Trophoblast cell (in vitro differentiated cells and primary cell): ENCODE measurements at regions not wholly inside any gene's neighbourhood (a gene's known extent, or its start where the extent isn't known, plus 50 kb on each side); places are given as distances from the start of the nearest gene placed in this dataset.

ENCODE experiments used
- DNase-seq, 2 donors: peaks; one replicate each; pipeline ENCODE4 v3.0.0-alpha.2; 2016
- H2AFZ ChIP-seq: 2 replicates; pipeline ENCODE4 v1.6.1; 2013; ENCODE audit warnings: low read length, moderate library complexity, mild to moderate bottlenecking; ENCODE audit not compliant: insufficient read depth, poor library complexity
- H2AK5ac ChIP-seq: 2 replicates; pipeline ENCODE4 v1.6.1; 2013; ENCODE audit warnings: mild to moderate bottlenecking, low read length
- H2BK120ac ChIP-seq: 2 replicates; pipeline ENCODE4 v1.6.1; 2013; ENCODE audit warnings: low read length, mild to moderate bottlenecking, moderate library complexity; ENCODE audit not compliant: insufficient read depth, poor library complexity
- H2BK12ac ChIP-seq: 2 replicates; pipeline ENCODE4 v1.6.1; 2013; ENCODE audit warnings: mild to moderate bottlenecking, low read length, moderate library complexity
- H2BK5ac ChIP-seq: 2 replicates; pipeline ENCODE4 v1.6.1; 2013; ENCODE audit warnings: low read length, low read depth, moderate library complexity, mild to moderate bottlenecking; ENCODE audit not compliant: poor library complexity
- H3K14ac ChIP-seq: 2 replicates; pipeline ENCODE4 v1.6.1; 2013; ENCODE audit warnings: mild to moderate bottlenecking, low read length
- H3K18ac ChIP-seq: 2 replicates; pipeline ENCODE4 v1.6.1; 2013; ENCODE audit warnings: mild to moderate bottlenecking, low read length
- H3K23ac ChIP-seq: 2 replicates; pipeline ENCODE4 v1.6.1; 2013; ENCODE audit warnings: low read length
- H3K27ac ChIP-seq: 2 replicates; pipeline ENCODE4 v1.5.1; 2013; ENCODE audit warnings: low read depth, mild to moderate bottlenecking, inconsistent platforms, low read length, moderate library complexity
- H3K27me3 ChIP-seq: 2 replicates; pipeline ENCODE4 v1.6.1; 2013; ENCODE audit warnings: inconsistent platforms, mild to moderate bottlenecking, low read length, moderate library complexity; ENCODE audit not compliant: insufficient read depth
- H3K36me3 ChIP-seq, 2 experiments: 1 replicate in 1 of 2; 2 replicates in 1 of 2; pipeline ENCODE4 v1.6.1; 2013; ENCODE audit warnings: low read length in 2 of 2, mild to moderate bottlenecking in 2 of 2, moderate library complexity in 1 of 2; ENCODE audit not compliant: insufficient read depth in 2 of 2, control insufficient read depth in 1 of 2
- H3K4ac ChIP-seq: 2 replicates; pipeline ENCODE4 v1.6.1; 2013; ENCODE audit warnings: low read depth, mild to moderate bottlenecking, low read length, moderate library complexity
- H3K4me1 ChIP-seq, 2 experiments: 1 replicate in 1 of 2; 2 replicates in 1 of 2; pipeline ENCODE4 v1.6.1; 2013; ENCODE audit warnings: low read length in 2 of 2, mild to moderate bottlenecking in 2 of 2, moderate library complexity in 1 of 2; ENCODE audit not compliant: insufficient read depth in 2 of 2, control insufficient read depth in 1 of 2
- H3K4me2 ChIP-seq: 2 replicates; pipeline ENCODE4 v1.6.1; 2013; ENCODE audit warnings: inconsistent platforms, mild to moderate bottlenecking, low read length, moderate library complexity
- H3K4me3 ChIP-seq: 2 replicates; pipeline ENCODE4 v1.5.1; 2013; ENCODE audit warnings: mild to moderate bottlenecking, low read depth, low read length, inconsistent platforms
- H3K79me1 ChIP-seq: one replicate; pipeline ENCODE4 v1.6.1; 2013; ENCODE audit warnings: low read length
- H3K79me2 ChIP-seq: 2 replicates; pipeline ENCODE4 v1.6.1; 2013; ENCODE audit warnings: low read length, mild to moderate bottlenecking; ENCODE audit not compliant: control insufficient read depth, insufficient read depth, poor library complexity
- H3K9ac ChIP-seq: 2 replicates; pipeline ENCODE4 v1.6.1; 2013; ENCODE audit warnings: mild to moderate bottlenecking, low read length
- H3K9me3 ChIP-seq: 2 replicates; pipeline ENCODE4 v1.6.1; 2013; ENCODE audit warnings: low read depth, mild to moderate bottlenecking, control low read depth, inconsistent platforms, low read length; ENCODE audit not compliant: insufficient read depth
- H4K12ac ChIP-seq: 2 replicates; pipeline ENCODE4 v1.6.1; 2013; ENCODE audit warnings: low read depth, mild to moderate bottlenecking, low read length, moderate library complexity
- H4K8ac ChIP-seq: 2 replicates; pipeline ENCODE4 v1.6.1; 2013; ENCODE audit warnings: low read depth, mild to moderate bottlenecking, low read length, moderate library complexity
- H4K91ac ChIP-seq: one replicate; pipeline ENCODE4 v1.6.1; 2013; ENCODE audit warnings: low read depth, mild to moderate bottlenecking, low read length, moderate library complexity
- WGBS: extraction: QIAGEN DNeasy Blood & Tissue Kit; methylation state at CpG from one replicate; pipeline ENCODE4 v1.1.7; 2013; ENCODE audit warnings: missing lambda C conversion rate; ENCODE audit not compliant: insufficient read length, insufficient coverage; ENCODE audit errors: extremely low coverage; 5-methylcytosine and 5-hydroxymethylcytosine counted together

- WGBS, result no CpG with 5 or more reads among the region's 8 CpGs
- H3K27me3 ChIP-seq, result no peaks in the 10 kb centered on the region
- H2BK120ac ChIP-seq, result no peak overlapping the region
- H3K14ac ChIP-seq, result no peak overlapping the region
- H3K27ac ChIP-seq, result no peak overlapping the region
- no peak overlapping the region for H3K9ac ChIP-seq
- H2BK5ac ChIP-seq, result no peak overlapping the region
- no peak overlapping the region for H3K4me3 ChIP-seq
- H3K4me1 ChIP-seq, result no peaks in the 10 kb centered on the region
- H4K91ac ChIP-seq, result no peak overlapping the region
- no peak overlapping the region for H3K23ac ChIP-seq
- H4K12ac ChIP-seq, result no peak overlapping the region
- no peak overlapping the region for H4K8ac ChIP-seq
- H2AFZ ChIP-seq, result no peak overlapping the region
- no peak overlapping the region for H2AK5ac ChIP-seq
- no peak overlapping the region for H3K4me2 ChIP-seq
- no peak overlapping the region for H3K4ac ChIP-seq
- no peaks in the 10 kb centered on the region for H3K9me3 ChIP-seq
- H3K79me1 ChIP-seq, result no peaks in the 10 kb centered on the region
- no peak overlapping the region for H2BK12ac ChIP-seq
- no peaks in the 10 kb centered on the region for H3K36me3 ChIP-seq
- no peak overlapping the region for H3K18ac ChIP-seq
- peak; percentile 50 to 76 for DNase-seq
- H3K79me2 ChIP-seq, result no peaks in the 10 kb centered on the region
Observed at GRCh38 chr13:39144941-39145533, 106.8 kb downstream of the NHLRC3 start.

GRCh38 chr13:39148513-39148961, 110.3 kb downstream of the NHLRC3 start:
- H3K36me3 ChIP-seq, result no peaks in the 10 kb centered on the region
- no peak overlapping the region for H3K4me3 ChIP-seq
- H3K27me3 ChIP-seq, result no peaks in the 10 kb centered on the region
- no peak overlapping the region for H3K14ac ChIP-seq
- no peak overlapping the region for H3K23ac ChIP-seq
- no peak overlapping the region for H2BK120ac ChIP-seq
- no peak overlapping the region for H3K27ac ChIP-seq
- H3K9ac ChIP-seq, result no peak overlapping the region
- no peaks in the 10 kb centered on the region for H3K79me2 ChIP-seq
- H2BK5ac ChIP-seq, result no peak overlapping the region
- H3K18ac ChIP-seq, result no peak overlapping the region
- no CpG with 5 or more reads among the region's 5 CpGs for WGBS
- H3K4me1 ChIP-seq, result no peaks in the 10 kb centered on the region
- no peak overlapping the region for H3K4me2 ChIP-seq
- no peak overlapping the region for H4K12ac ChIP-seq
- no peaks in the 10 kb centered on the region for H3K9me3 ChIP-seq
- H2AK5ac ChIP-seq, result no peak overlapping the region
- H3K79me1 ChIP-seq, result no peaks in the 10 kb centered on the region
- no peak overlapping the region for H2BK12ac ChIP-seq
- H4K91ac ChIP-seq, result no peak overlapping the region
- DNase-seq, result peak; percentile 43 to 81
- H4K8ac ChIP-seq, result no peak overlapping the region
- H2AFZ ChIP-seq, result no peak overlapping the region
- no peak overlapping the region for H3K4ac ChIP-seq

- no CpG with 5 or more reads among the region's 5 CpGs for WGBS
- H3K4me1 ChIP-seq, result no peaks in the 10 kb centered on the region
- no peaks in the 10 kb centered on the region for H3K36me3 ChIP-seq
- no peaks in the 10 kb centered on the region for H3K79me2 ChIP-seq
- H3K4ac ChIP-seq, result no peak overlapping the region
- no peak overlapping the region for H4K91ac ChIP-seq
- H2BK5ac ChIP-seq, result no peak overlapping the region
- DNase-seq, result no peak
- no peak overlapping the region for H2AK5ac ChIP-seq
- no peak overlapping the region for H3K23ac ChIP-seq
- H3K27me3 ChIP-seq, result no peaks in the 10 kb centered on the region
- H3K4me2 ChIP-seq, result no peak overlapping the region
- no peak overlapping the region for H3K18ac ChIP-seq
- H3K4me3 ChIP-seq, result no peak overlapping the region
- H3K79me1 ChIP-seq, result no peaks in the 10 kb centered on the region
- no peak overlapping the region for H3K14ac ChIP-seq
- H2BK12ac ChIP-seq, result no peak overlapping the region
- H2BK120ac ChIP-seq, result no peak overlapping the region
- H3K9ac ChIP-seq, result no peak overlapping the region
- no peak overlapping the region for H4K12ac ChIP-seq
- no peak overlapping the region for H2AFZ ChIP-seq
- H3K9me3 ChIP-seq, result no peaks in the 10 kb centered on the region
- H3K27ac ChIP-seq, result no peak overlapping the region
- no peak overlapping the region for H4K8ac ChIP-seq
Observed at GRCh38 chr13:39149896-39150295, 111.6 kb downstream of the NHLRC3 start.

GRCh38 chr13:39154041-39154440, 115.8 kb downstream of the NHLRC3 start:
- Histone ChIP-seq H2AFZ (no peak overlapping the region), H3K27ac (no peak overlapping the region), H4K91ac (no peak overlapping the region), H3K27me3 (no peaks in the 10 kb centered on the region), H3K9ac (no peak overlapping the region), H3K23ac (no peak overlapping the region), H3K4ac (no peak overlapping the region), H4K8ac (no peak overlapping the region), H3K9me3 (no peaks in the 10 kb centered on the region), H4K12ac (no peak overlapping the region), H3K4me1 (no peaks in the 10 kb centered on the region), H2BK5ac (no peak overlapping the region), H3K4me3 (no peak overlapping the region), H3K14ac (no peak overlapping the region), H2BK120ac (no peak overlapping the region), H3K79me1 (no peaks in the 10 kb centered on the region), H3K18ac (no peak overlapping the region), H3K36me3 (no peaks in the 10 kb centered on the region), H2AK5ac (no peak overlapping the region), H3K4me2 (no peak overlapping the region), H3K79me2 (no peaks in the 10 kb centered on the region), H2BK12ac (no peak overlapping the region)
- DNase-seq, result no peak
